ENCODE measurements at regions not wholly inside any gene's neighbourhood (a gene's known extent, or its start where the extent isn't known, plus 50 kb on each side); places are given as distances from the start of the nearest gene placed in this dataset.
"Not testable (repeated sequence)": the region's sequence is repeated elsewhere in the genome, so short reads cannot be mapped to it uniquely, and the experiment has no call there.

GRCh38 chr4:162817374-162817773, 349.3 kb downstream of the NAF1 start:
- DNase-seq; H3K36me3 Mint-ChIP-seq (ENCODE audit: insufficient read depth in 2 of 2): not testable (repeated sequence)

GRCh38 chr4:162804351-162804924, 362.3 kb downstream of the NAF1 start:
- no peaks in the 10 kb centered on the region for H3K36me3 Mint-ChIP-seq (ENCODE audit: insufficient read depth in 2 of 2)
- H3K27me3 Mint-ChIP-seq (ENCODE audit: low read depth) = no peaks in the 10 kb centered on the region
- no peak overlapping the region for H3K4me3 Mint-ChIP-seq
- peaks cover 4 to 5% of the 10 kb centered on the region in 2 donors for H3K9me3 Mint-ChIP-seq
- DNase-seq (no peak), ATAC-seq (replicated peaks in 1 of 2) (no peak)
- H3K4me1 Mint-ChIP-seq (ENCODE audit: low read depth) = no peaks in the 10 kb centered on the region
- no peak overlapping the region for H3K27ac Mint-ChIP-seq

More at GRCh38 chr4:162817374-162817773, 349.3 kb downstream of the NAF1 start:
- H3K9me3 Mint-ChIP-seq; H3K27me3 Mint-ChIP-seq (ENCODE audit: low read depth); H3K27ac Mint-ChIP-seq; H3K4me3 Mint-ChIP-seq; ATAC-seq (replicated peaks in 1 of 2); H3K4me1 Mint-ChIP-seq (ENCODE audit: low read depth): not testable (repeated sequence)

GRCh38 chr4:162803378-162803777, 363.3 kb downstream of the NAF1 start:
- no peak for ATAC-seq (replicated peaks in 1 of 2)
- no peak overlapping the region for H3K27ac Mint-ChIP-seq
- H3K27me3 Mint-ChIP-seq (ENCODE audit: low read depth) = no peaks in the 10 kb centered on the region
- peaks cover 4 to 5% of the 10 kb centered on the region in 2 donors for H3K9me3 Mint-ChIP-seq
- H3K4me3 Mint-ChIP-seq = no peak overlapping the region
- DNase-seq = no peak
- H3K4me1 Mint-ChIP-seq (ENCODE audit: low read depth) = no peaks in the 10 kb centered on the region
- H3K36me3 Mint-ChIP-seq (ENCODE audit: insufficient read depth in 2 of 2) = no peaks in the 10 kb centered on the region

- H3K4me1 Mint-ChIP-seq (ENCODE audit: low read depth) = no peaks in the 10 kb centered on the region
- peaks cover 6% of the 10 kb centered on the region in 2 donors for H3K9me3 Mint-ChIP-seq
- H3K36me3 Mint-ChIP-seq (ENCODE audit: insufficient read depth in 2 of 2) = no peaks in the 10 kb centered on the region
- no peaks in the 10 kb centered on the region for H3K27me3 Mint-ChIP-seq (ENCODE audit: low read depth)
- no peak overlapping the region for H3K4me3 Mint-ChIP-seq
- ATAC-seq (replicated peaks in 1 of 2) (no peak), DNase-seq (no peak)
- no peak overlapping the region for H3K27ac Mint-ChIP-seq
Measured at GRCh38 chr4:162797108-162797507, 369.6 kb downstream of the NAF1 start.

- H3K4me3 Mint-ChIP-seq = no peak overlapping the region
- no peaks in the 10 kb centered on the region for H3K4me1 Mint-ChIP-seq (ENCODE audit: low read depth)
- peaks cover 2 to 6% of the 10 kb centered on the region in 2 donors for H3K9me3 Mint-ChIP-seq
- DNase-seq = no peak
- H3K27ac Mint-ChIP-seq = no peak overlapping the region
- no peaks in the 10 kb centered on the region for H3K36me3 Mint-ChIP-seq (ENCODE audit: insufficient read depth in 2 of 2)
- H3K27me3 Mint-ChIP-seq (ENCODE audit: low read depth) = no peaks in the 10 kb centered on the region
- no peak for ATAC-seq (replicated peaks in 1 of 2)
Measured at GRCh38 chr4:162793571-162793970, 373.1 kb downstream of the NAF1 start.

- H3K4me3 Mint-ChIP-seq = no peak overlapping the region
- H3K36me3 Mint-ChIP-seq (ENCODE audit: insufficient read depth in 2 of 2) = no peaks in the 10 kb centered on the region
- DNase-seq = no peak
- H3K9me3 Mint-ChIP-seq = peaks cover 2 to 10% of the 10 kb centered on the region in 2 donors
- no peak for ATAC-seq (replicated peaks in 1 of 2)
- H3K4me1 Mint-ChIP-seq (ENCODE audit: low read depth) = no peaks in the 10 kb centered on the region
- H3K27me3 Mint-ChIP-seq (ENCODE audit: low read depth) = no peaks in the 10 kb centered on the region
- H3K27ac Mint-ChIP-seq = no peak overlapping the region
Measured at GRCh38 chr4:162793004-162793403, 373.7 kb downstream of the NAF1 start.

- no peak for DNase-seq
- no peak for ATAC-seq (replicated peaks in 1 of 2)
- no peak overlapping the region for H3K4me3 Mint-ChIP-seq
- peaks cover 2 to 10% of the 10 kb centered on the region in 2 donors for H3K9me3 Mint-ChIP-seq
- H3K27me3 Mint-ChIP-seq (ENCODE audit: low read depth) = no peaks in the 10 kb centered on the region
- no peaks in the 10 kb centered on the region for H3K4me1 Mint-ChIP-seq (ENCODE audit: low read depth)
- no peak overlapping the region for H3K27ac Mint-ChIP-seq
- H3K36me3 Mint-ChIP-seq (ENCODE audit: insufficient read depth in 2 of 2) = no peaks in the 10 kb centered on the region
Measured at GRCh38 chr4:162791226-162791625, 375.5 kb downstream of the NAF1 start.

- no peak for ATAC-seq (replicated peaks in 1 of 2)
- Mint-ChIP-seq H3K27me3 (ENCODE audit: low read depth) (no peaks in the 10 kb centered on the region), H3K4me1 (ENCODE audit: low read depth) (no peaks in the 10 kb centered on the region), H3K4me3 (no peak overlapping the region), H3K36me3 (ENCODE audit: insufficient read depth in 2 of 2) (no peaks in the 10 kb centered on the region), H3K9me3 (peaks cover 0 to 8% of the 10 kb centered on the region in 2 donors), H3K27ac (no peak overlapping the region)
- no peak for DNase-seq
Measured at GRCh38 chr4:162787120-162787519, 379.6 kb downstream of the NAF1 start.

- Mint-ChIP-seq H3K9me3 (peaks cover 2 to 3% of the 10 kb centered on the region in 2 donors), H3K4me3 (no peak overlapping the region), H3K4me1 (ENCODE audit: low read depth) (no peaks in the 10 kb centered on the region), H3K27me3 (ENCODE audit: low read depth) (no peaks in the 10 kb centered on the region), H3K27ac (no peak overlapping the region), H3K36me3 (ENCODE audit: insufficient read depth in 2 of 2) (no peaks in the 10 kb centered on the region)
- DNase-seq (no peak), ATAC-seq (replicated peaks in 1 of 2) (no peak)
Measured at GRCh38 chr4:162782778-162783525, 383.7 kb downstream of the NAF1 start.

- Mint-ChIP-seq H3K4me3 (no peak overlapping the region), H3K36me3 (ENCODE audit: insufficient read depth in 2 of 2) (no peaks in the 10 kb centered on the region), H3K27me3 (ENCODE audit: low read depth) (no peaks in the 10 kb centered on the region), H3K27ac (no peak overlapping the region), H3K9me3 (peaks cover 2 to 3% of the 10 kb centered on the region in 2 donors), H3K4me1 (ENCODE audit: low read depth) (no peaks in the 10 kb centered on the region)
- DNase-seq = no peak
- no peak for ATAC-seq (replicated peaks in 1 of 2)
Measured at GRCh38 chr4:162782096-162782777, 384.5 kb downstream of the NAF1 start.

- ATAC-seq (replicated peaks in 1 of 2) (no peak), DNase-seq (no peak)
- Mint-ChIP-seq H3K36me3 (ENCODE audit: insufficient read depth in 2 of 2) (no peaks in the 10 kb centered on the region), H3K4me3 (no peak overlapping the region), H3K27ac (no peak overlapping the region), H3K4me1 (ENCODE audit: low read depth) (no peaks in the 10 kb centered on the region), H3K9me3 (peaks cover 2 to 5% of the 10 kb centered on the region in 2 donors), H3K27me3 (ENCODE audit: low read depth) (no peaks in the 10 kb centered on the region)
Measured at GRCh38 chr4:162770761-162771490, 395.8 kb downstream of the NAF1 start.

GRCh38 chr4:162767083-162767482, 399.6 kb downstream of the NAF1 start:
- H3K9me3 Mint-ChIP-seq = peaks cover 0 to 1% of the 10 kb centered on the region in 2 donors
- H3K27ac Mint-ChIP-seq = no peak overlapping the region
- DNase-seq (no peak), ATAC-seq (replicated peaks in 1 of 2) (no peak)
- no peaks in the 10 kb centered on the region for H3K27me3 Mint-ChIP-seq (ENCODE audit: low read depth)
- no peak overlapping the region for H3K4me3 Mint-ChIP-seq
- H3K36me3 Mint-ChIP-seq (ENCODE audit: insufficient read depth in 2 of 2) = no peaks in the 10 kb centered on the region
- H3K4me1 Mint-ChIP-seq (ENCODE audit: low read depth) = no peaks in the 10 kb centered on the region

- H3K27ac Mint-ChIP-seq = no peak overlapping the region
- H3K4me1 Mint-ChIP-seq (ENCODE audit: low read depth) = no peaks in the 10 kb centered on the region
- H3K27me3 Mint-ChIP-seq (ENCODE audit: low read depth) = no peaks in the 10 kb centered on the region
- H3K4me3 Mint-ChIP-seq = no peak overlapping the region
- ATAC-seq (replicated peaks in 1 of 2) (no peak), DNase-seq (no peak)
- peaks cover 4% of the 10 kb centered on the region in 2 donors for H3K9me3 Mint-ChIP-seq
- H3K36me3 Mint-ChIP-seq (ENCODE audit: insufficient read depth in 2 of 2) = no peaks in the 10 kb centered on the region
Measured at GRCh38 chr4:162761965-162762364, 404.7 kb downstream of the NAF1 start.
